ENCODE measurements at regions not wholly inside any gene's neighbourhood (a gene's known extent, or its start where the extent isn't known, plus 50 kb on each side); places are given as distances from the start of the nearest gene placed in this dataset.

- no peak for DNase-seq (ENCODE audit: low spot score)
- TF ChIP-seq CTCF (IDR thresholded peaks at IDR 0.05; ENCODE audit: borderline replicate concordance, control extremely low read depth, extremely low read depth, insufficient read depth, missing control alignments): no peak
- in situ Hi-C loops (cut with MboI; ENCODE audit: low sequenced_read_pairs, unreplicated experiment): no loop called here
These were observed 252.5 kb upstream of the TGFBR2 start for GRCh38 chr3:30353711-30354467.

- TF ChIP-seq CTCF (IDR thresholded peaks at IDR 0.05; ENCODE audit: borderline replicate concordance, control extremely low read depth, extremely low read depth, insufficient read depth, missing control alignments): no peak
- in situ Hi-C loops (cut with MboI; ENCODE audit: low sequenced_read_pairs, unreplicated experiment): no loop called here
- no peak for DNase-seq (ENCODE audit: low spot score)
These were observed 251.9 kb upstream of the TGFBR2 start for GRCh38 chr3:30354513-30354912.

- in situ Hi-C loops (cut with MboI; ENCODE audit: low sequenced_read_pairs, unreplicated experiment): no loop called here
- DNase-seq (ENCODE audit: low spot score): no peak
- TF ChIP-seq CTCF (IDR thresholded peaks at IDR 0.05; ENCODE audit: borderline replicate concordance, control extremely low read depth, extremely low read depth, insufficient read depth, missing control alignments): no peak
These were observed 251.4 kb upstream of the TGFBR2 start for GRCh38 chr3:30354972-30355371.

GRCh38 chr3:30355622-30356021 is 250.8 kb upstream of the TGFBR2 start:
- in situ Hi-C loops (cut with MboI; ENCODE audit: low sequenced_read_pairs, unreplicated experiment): no loop called here
- no peak for DNase-seq (ENCODE audit: low spot score)
- no peak for TF ChIP-seq CTCF (IDR thresholded peaks at IDR 0.05; ENCODE audit: borderline replicate concordance, control extremely low read depth, extremely low read depth, insufficient read depth, missing control alignments)

- in situ Hi-C loops (cut with MboI; ENCODE audit: low sequenced_read_pairs, unreplicated experiment): no loop called here
- TF ChIP-seq CTCF (IDR thresholded peaks at IDR 0.05; ENCODE audit: borderline replicate concordance, control extremely low read depth, extremely low read depth, insufficient read depth, missing control alignments): no peak
- DNase-seq (ENCODE audit: low spot score): no peak
These were observed 249.3 kb upstream of the TGFBR2 start for GRCh38 chr3:30356866-30357753.

- DNase-seq (ENCODE audit: low spot score): no peak
- TF ChIP-seq CTCF (IDR thresholded peaks at IDR 0.05; ENCODE audit: borderline replicate concordance, control extremely low read depth, extremely low read depth, insufficient read depth, missing control alignments): no peak
- in situ Hi-C loops (cut with MboI; ENCODE audit: low sequenced_read_pairs, unreplicated experiment): no loop called here
These were observed 248.5 kb upstream of the TGFBR2 start for GRCh38 chr3:30357897-30358296.
